Limb (tissue), 2 donors: ENCODE measurements at regions not wholly inside any gene's neighbourhood (a gene's known extent, or its start where the extent isn't known, plus 50 kb on each side); places are given as distances from the start of the nearest gene placed in this dataset.

ENCODE experiments used
- DNase-seq, 2 donors: peaks; one replicate each; pipeline ENCODE4 v3.0.0-alpha.2; 2016; ENCODE audit errors: extremely low spot score in 2 of 2

GRCh38 chr1:217214551-217214950 lies 416.3 kb downstream of the GPATCH2 start:
- no peak for DNase-seq

GRCh38 chr1:217211486-217211885 lies 419.4 kb downstream of the GPATCH2 start:
- no peak for DNase-seq

- DNase-seq, result no peak
Measured at GRCh38 chr1:217205578-217205977, 425.3 kb downstream of the GPATCH2 start.

GRCh38 chr1:217196616-217197015 lies 434.3 kb downstream of the GPATCH2 start:
- no peak for DNase-seq

GRCh38 chr1:217193151-217193550 lies 437.7 kb downstream of the GPATCH2 start:
- no peak for DNase-seq

GRCh38 chr1:217191441-217191840 lies 439.4 kb downstream of the GPATCH2 start:
- DNase-seq, result no peak

GRCh38 chr1:217190359-217190758 lies 440.5 kb downstream of the GPATCH2 start:
- DNase-seq, result no peak

GRCh38 chr1:217189362-217189761 lies 441.5 kb downstream of the GPATCH2 start:
- DNase-seq, result no peak

- no peak for DNase-seq
Measured at GRCh38 chr1:217188280-217189237, 442.3 kb downstream of the GPATCH2 start.

GRCh38 chr1:217186664-217187063 lies 444.2 kb downstream of the GPATCH2 start:
- no peak for DNase-seq

- DNase-seq, result no peak
Measured at GRCh38 chr1:217184854-217185253, 446.0 kb downstream of the GPATCH2 start.

- DNase-seq, result no peak
Measured at GRCh38 chr1:217182992-217183391, 447.9 kb downstream of the GPATCH2 start.

- DNase-seq, result no peak
Measured at GRCh38 chr1:217181756-217182155, 449.1 kb downstream of the GPATCH2 start.

GRCh38 chr1:217181176-217181746 lies 449.6 kb downstream of the GPATCH2 start:
- no peak for DNase-seq

GRCh38 chr1:217180443-217180842 lies 450.4 kb downstream of the GPATCH2 start:
- no peak for DNase-seq

GRCh38 chr1:217164403-217164802 lies 441.2 kb upstream of the ESRRG start:
- DNase-seq, result no peak

GRCh38 chr1:217153361-217153760 lies 430.1 kb upstream of the ESRRG start:
- no peak for DNase-seq

GRCh38 chr1:217150366-217150765 lies 427.1 kb upstream of the ESRRG start:
- DNase-seq, result no peak

GRCh38 chr1:217149791-217150190 lies 426.6 kb upstream of the ESRRG start:
- no peak for DNase-seq

GRCh38 chr1:217141711-217142110 lies 418.5 kb upstream of the ESRRG start:
- DNase-seq, result no peak

GRCh38 chr1:217140041-217140901 lies 417.0 kb upstream of the ESRRG start:
- peak in 1 of 2 donors; percentile 41 for DNase-seq

- DNase-seq, result peak in 1 of 2 donors; percentile 40
Measured at GRCh38 chr1:217139513-217139912, 416.3 kb upstream of the ESRRG start.
